ENCODE measurements at regions not wholly inside any gene's neighbourhood (a gene's known extent, or its start where the extent isn't known, plus 50 kb on each side); places are given as distances from the start of the nearest gene placed in this dataset.

- no peak for DNase-seq
Observed at GRCh38 chr17:69723316-69723715, 308.8 kb downstream of the MAP2K6 start.

DNA sequence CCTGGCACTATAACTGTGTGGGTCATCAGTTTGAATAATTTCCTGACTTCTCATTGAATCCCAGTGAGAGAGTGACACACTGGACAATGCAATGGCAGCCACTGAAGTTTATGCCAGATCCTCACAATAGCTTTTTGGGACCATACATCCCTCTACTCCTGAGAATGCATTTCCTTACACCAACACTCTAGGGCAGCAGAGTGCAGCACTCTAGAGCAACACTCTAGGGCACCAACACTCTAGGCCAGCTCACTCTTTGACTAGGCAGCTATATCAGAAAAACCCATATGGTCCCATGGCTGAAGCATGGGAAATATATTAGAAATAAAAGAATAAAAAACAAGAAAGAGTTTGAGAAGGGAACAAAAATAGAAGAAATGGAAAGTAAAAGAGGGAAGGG lies 309.2 kb downstream of the MAP2K6 start:
- no peak for DNase-seq

GRCh38 chr17:69724238-69724637 lies 309.7 kb downstream of the MAP2K6 start:
- DNase-seq, result no peak

- no peak for DNase-seq
Observed at GRCh38 chr17:69725146-69725545, 310.6 kb downstream of the MAP2K6 start.

DNA sequence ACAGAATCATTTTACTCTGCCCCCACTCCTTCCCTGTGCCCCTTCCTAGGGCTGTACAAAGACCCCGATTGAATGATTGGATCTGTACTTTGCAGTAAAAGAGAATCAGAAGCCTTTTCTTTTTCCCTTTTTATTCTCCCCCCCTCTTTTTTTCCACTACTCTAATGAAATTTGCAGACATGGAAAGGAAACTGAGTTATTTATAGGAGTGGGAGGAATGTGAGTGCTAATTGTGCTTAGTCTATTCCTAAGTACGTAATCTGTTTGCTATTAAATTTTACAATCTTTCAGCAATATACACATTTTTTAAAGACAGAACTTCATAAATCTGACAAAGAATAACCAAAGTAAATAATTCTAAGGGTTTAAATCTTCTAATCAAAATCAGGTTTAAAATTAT lies 314.3 kb downstream of the MAP2K6 start:
- no peak for DNase-seq

GRCh38 chr17:69729944-69730343 lies 315.4 kb downstream of the MAP2K6 start:
- DNase-seq, result no peak

GRCh38 chr17:69732272-69732918 lies 317.9 kb downstream of the MAP2K6 start:
- DNase-seq, result no peak

GRCh38 chr17:69733171-69734012 lies 318.9 kb downstream of the MAP2K6 start:
- no peak for DNase-seq

- no peak for DNase-seq
Observed at GRCh38 chr17:69734656-69735055, 320.2 kb downstream of the MAP2K6 start.

- DNase-seq, result no peak
Observed at GRCh38 chr17:69735285-69735684, 320.8 kb downstream of the MAP2K6 start.

GRCh38 chr17:69743091-69743490 lies 328.6 kb downstream of the MAP2K6 start:
- DNase-seq, result no peak

GRCh38 chr17:69744512-69745070 lies 330.1 kb downstream of the MAP2K6 start:
- DNase-seq, result no peak

- no peak for DNase-seq
Observed at GRCh38 chr17:69749911-69750310, 325.1 kb upstream of the KCNJ16 start.

GRCh38 chr17:69757688-69758430 lies 317.2 kb upstream of the KCNJ16 start:
- DNase-seq, result no peak

DNA sequence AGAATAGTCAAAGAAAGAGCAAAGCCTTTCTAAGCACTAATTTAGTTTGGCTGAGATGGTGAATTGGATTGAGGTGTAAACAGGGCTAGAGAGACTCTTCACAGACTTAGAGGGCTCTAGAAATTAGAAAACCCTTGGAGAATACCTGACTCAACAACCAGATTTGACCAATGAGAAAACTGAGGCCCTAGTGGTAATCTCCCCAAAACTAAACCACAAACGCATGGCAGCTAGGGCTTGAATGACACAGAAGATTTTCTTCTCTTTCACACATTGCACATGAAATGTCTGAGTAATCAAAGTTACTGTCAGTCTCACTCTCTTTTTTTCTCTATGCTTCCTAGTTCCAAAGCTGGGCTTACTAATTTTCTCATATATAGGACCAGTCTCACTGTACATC lies 314.5 kb upstream of the KCNJ16 start:
- DNase-seq, result no peak

DNA sequence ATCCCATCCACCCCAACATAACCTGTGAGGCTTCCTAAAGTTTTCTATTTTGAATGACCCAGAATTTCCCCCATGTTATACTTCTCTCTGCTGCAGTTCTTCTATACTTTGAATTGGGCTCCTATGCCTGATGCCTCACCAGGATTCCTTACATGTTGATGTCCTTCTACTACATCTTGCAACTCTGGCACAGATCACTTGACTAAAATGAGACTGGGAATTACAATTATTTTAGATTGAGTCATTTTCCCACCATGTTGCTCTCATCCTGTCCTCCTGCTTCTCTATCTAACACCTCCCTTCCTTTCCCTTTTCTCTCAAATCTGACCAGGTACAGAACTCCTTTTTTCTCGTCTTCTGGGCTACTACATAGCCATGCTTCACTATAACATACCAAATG lies 314.0 kb upstream of the KCNJ16 start:
- no peak for DNase-seq

- no peak for DNase-seq
Observed at GRCh38 chr17:69761767-69762321, 313.2 kb upstream of the KCNJ16 start.

- DNase-seq, result no peak
Observed at GRCh38 chr17:69762359-69762758, 312.7 kb upstream of the KCNJ16 start.

DNA sequence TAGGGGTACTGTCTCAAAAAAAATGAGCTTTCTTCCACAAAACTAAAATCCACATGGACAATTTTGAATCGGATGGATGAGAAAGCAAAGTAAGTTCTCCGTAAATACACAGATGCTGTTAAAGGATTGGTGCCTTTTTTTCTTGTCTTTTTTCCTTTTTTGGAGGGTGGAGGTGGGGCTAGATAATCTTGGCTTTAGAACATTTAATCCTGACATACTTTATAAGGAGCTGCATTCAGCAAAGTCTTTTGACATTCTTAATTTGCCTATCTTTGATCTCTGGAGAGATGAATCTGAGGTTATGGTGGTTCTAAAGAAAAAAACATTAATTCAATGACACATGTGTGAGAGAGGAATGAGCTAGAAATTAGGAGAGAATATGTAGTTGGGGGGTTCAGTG lies 312.3 kb upstream of the KCNJ16 start:
- DNase-seq, result no peak

DNA sequence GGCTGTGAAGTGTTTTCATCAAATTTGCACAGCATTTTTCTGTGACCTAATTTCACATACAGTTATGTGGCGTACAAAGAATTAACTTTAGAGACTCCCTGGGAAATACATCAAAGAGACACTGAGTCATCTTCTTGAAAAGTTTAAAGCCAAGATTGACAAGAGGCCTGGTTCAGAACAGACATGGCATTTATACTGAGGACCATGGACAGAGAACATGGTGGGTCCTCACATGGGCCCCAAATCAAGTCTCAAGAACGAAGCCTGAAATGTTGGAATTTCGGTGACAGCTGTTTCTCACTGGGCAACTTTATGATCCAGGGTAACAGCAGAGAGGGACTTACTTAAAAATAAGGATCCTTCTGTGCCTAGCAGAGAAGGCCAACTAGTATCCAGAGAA lies 311.5 kb upstream of the KCNJ16 start:
- no peak for DNase-seq

- DNase-seq, result no peak
Observed at GRCh38 chr17:69764146-69764545, 310.9 kb upstream of the KCNJ16 start.

DNA sequence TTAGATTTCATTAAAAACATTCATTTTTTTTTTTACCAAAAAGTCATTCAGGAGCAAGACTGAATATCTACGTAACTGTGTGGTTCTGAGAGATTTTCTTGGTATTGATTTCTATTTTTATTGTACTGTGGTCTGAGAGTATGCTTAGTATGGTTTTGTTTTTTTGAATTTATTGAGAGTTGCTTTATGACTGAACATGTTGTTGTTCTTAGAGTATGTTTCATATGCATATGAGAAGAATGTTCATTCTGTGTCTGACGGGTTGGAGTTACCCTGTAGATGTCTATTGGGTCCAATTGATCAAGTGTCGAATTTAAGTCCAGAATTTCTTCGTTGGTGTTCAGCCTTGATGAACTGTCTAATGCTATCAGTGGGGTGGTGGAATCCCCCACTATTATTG lies 306.0 kb upstream of the KCNJ16 start:
- DNase-seq, result no peak

GRCh38 chr17:69773081-69773480 lies 301.9 kb upstream of the KCNJ16 start:
- DNase-seq, result no peak
